ENCODE measurements at regions not wholly inside any gene's neighbourhood (a gene's known extent, or its start where the extent isn't known, plus 50 kb on each side); places are given as distances from the start of the nearest gene placed in this dataset.

GRCh38 chr5:60136841-60137240 is 243.3 kb upstream of the PDE4D start:
- no peak overlapping the region for H3K27ac ChIP-seq
- TF ChIP-seq CTCF (conservative IDR thresholded peaks at IDR 0.05), result no peak

GRCh38 chr5:60131504-60131903 is 238.0 kb upstream of the PDE4D start:
- no peak for TF ChIP-seq CTCF (conservative IDR thresholded peaks at IDR 0.05)
- H3K27ac ChIP-seq, result no peak overlapping the region

GRCh38 chr5:60125636-60126035 is 232.1 kb upstream of the PDE4D start:
- no peak overlapping the region for H3K27ac ChIP-seq
- TF ChIP-seq CTCF (conservative IDR thresholded peaks at IDR 0.05), result no peak

- TF ChIP-seq CTCF (conservative IDR thresholded peaks at IDR 0.05), result no peak
- no peak overlapping the region for H3K27ac ChIP-seq
Measured at GRCh38 chr5:60102961-60103693, 209.6 kb upstream of the PDE4D start.

GRCh38 chr5:60101573-60101972 is 208.0 kb upstream of the PDE4D start:
- no peak overlapping the region for H3K27ac ChIP-seq
- TF ChIP-seq CTCF (conservative IDR thresholded peaks at IDR 0.05), result no peak

GRCh38 chr5:60092671-60093422 is 199.3 kb upstream of the PDE4D start:
- no peak overlapping the region for H3K27ac ChIP-seq
- TF ChIP-seq CTCF (conservative IDR thresholded peaks at IDR 0.05), result no peak

GRCh38 chr5:60086583-60086982 is 193.1 kb upstream of the PDE4D start:
- no peak for TF ChIP-seq CTCF (conservative IDR thresholded peaks at IDR 0.05)
- no peak overlapping the region for H3K27ac ChIP-seq

Data from VCaP (cell line).